ENCODE measurements at regions not wholly inside any gene's neighbourhood (a gene's known extent, or its start where the extent isn't known, plus 50 kb on each side); places are given as distances from the start of the nearest gene placed in this dataset.

GRCh38 chr3:164467007-164467406 lies 611.3 kb downstream of the SI start:
- no peaks in the 10 kb centered on the region for H3K36me3 Mint-ChIP-seq
- DNase-seq: no peak
- H3K36me3 ChIP-seq (ENCODE audit: control insufficient read depth, insufficient read depth, low read length): no peaks in the 10 kb centered on the region
- peaks cover 0 to 39% (median 4%) of the 10 kb centered on the region in 7 donors for H3K9me3 Mint-ChIP-seq
- ATAC-seq (ENCODE audit: low read depth in 2 of 2): no peak
- no peaks in the 10 kb centered on the region for H3K27me3 Mint-ChIP-seq
- no peaks in the 10 kb centered on the region for H3K27me3 ChIP-seq (ENCODE audit: control insufficient read depth, insufficient read depth, low read length)
- no peak overlapping the region for H3K27ac ChIP-seq (ENCODE audit: insufficient read depth, low read length, poor library complexity, severe bottlenecking)
- H3K27ac Mint-ChIP-seq: no peak overlapping the region
- H3K4me3 Mint-ChIP-seq: no peak overlapping the region
- H3K4me3 ChIP-seq (ENCODE audit: low read depth, low read length): no peak overlapping the region
- H3K4me1 ChIP-seq (ENCODE audit: control insufficient read depth, insufficient read depth, low read length, poor library complexity, severe bottlenecking): no peaks in the 10 kb centered on the region
- no peaks in the 10 kb centered on the region for H3K4me1 Mint-ChIP-seq
- H3K9me3 ChIP-seq (ENCODE audit: control insufficient read depth in 2 of 2, low read length in 2 of 2): no peaks in the 10 kb centered on the region

- H3K4me3 Mint-ChIP-seq: no peak overlapping the region
- no peak for ATAC-seq (ENCODE audit: low read depth in 2 of 2)
- Histone ChIP-seq H3K4me1 (ENCODE audit: control insufficient read depth, insufficient read depth, low read length, poor library complexity, severe bottlenecking) (no peaks in the 10 kb centered on the region), H3K27me3 (ENCODE audit: control insufficient read depth, insufficient read depth, low read length) (no peaks in the 10 kb centered on the region), H3K27ac (ENCODE audit: insufficient read depth, low read length, poor library complexity, severe bottlenecking) (no peak overlapping the region), H3K9me3 (ENCODE audit: control insufficient read depth in 2 of 2, low read length in 2 of 2) (peaks cover 0 to 5% of the 10 kb centered on the region in 2 experiments), H3K4me3 (ENCODE audit: low read depth, low read length) (no peak overlapping the region), H3K36me3 (ENCODE audit: control insufficient read depth, insufficient read depth, low read length) (no peaks in the 10 kb centered on the region)
- no peaks in the 10 kb centered on the region for H3K27me3 Mint-ChIP-seq
- DNase-seq: no peak
- H3K4me1 Mint-ChIP-seq: no peaks in the 10 kb centered on the region
- H3K9me3 Mint-ChIP-seq: peaks cover 1 to 40% (median 9%) of the 10 kb centered on the region in 7 donors
- no peak overlapping the region for H3K27ac Mint-ChIP-seq
- H3K36me3 Mint-ChIP-seq: no peaks in the 10 kb centered on the region
Measured at GRCh38 chr3:164465172-164465571, 613.1 kb downstream of the SI start.

DNA sequence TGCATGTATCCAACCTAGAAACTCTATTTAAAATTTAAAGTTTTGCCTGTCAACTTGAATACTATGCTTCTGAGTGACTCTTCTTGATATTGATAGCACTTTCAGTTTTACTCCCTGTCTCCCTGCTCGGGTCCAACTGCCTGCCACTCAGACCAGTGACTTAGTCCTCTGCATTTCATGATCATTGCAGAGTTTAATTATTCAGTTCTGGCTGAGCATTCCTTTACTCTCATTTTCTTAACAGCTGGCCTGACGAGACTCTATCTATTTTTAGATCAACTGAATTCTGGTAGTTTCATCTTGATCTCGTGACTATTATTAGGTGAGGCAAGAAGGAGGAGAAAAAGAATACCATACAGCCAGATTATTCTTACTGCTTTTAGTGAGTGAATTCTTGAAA lies 617.4 kb downstream of the SI start:
- no peak overlapping the region for H3K4me3 ChIP-seq (ENCODE audit: low read depth, low read length)
- ATAC-seq (ENCODE audit: low read depth in 2 of 2) (no peak), DNase-seq (no peak)
- H3K9me3 ChIP-seq (ENCODE audit: control insufficient read depth in 2 of 2, low read length in 2 of 2): peaks cover 0 to 5% of the 10 kb centered on the region in 2 experiments
- no peaks in the 10 kb centered on the region for H3K36me3 Mint-ChIP-seq
- peaks cover 3 to 28% (median 4%) of the 10 kb centered on the region in 7 donors for H3K9me3 Mint-ChIP-seq
- H3K4me3 Mint-ChIP-seq: no peak overlapping the region
- H3K36me3 ChIP-seq (ENCODE audit: control insufficient read depth, insufficient read depth, low read length): no peaks in the 10 kb centered on the region
- H3K27ac ChIP-seq (ENCODE audit: insufficient read depth, low read length, poor library complexity, severe bottlenecking): no peak overlapping the region
- no peaks in the 10 kb centered on the region for H3K27me3 ChIP-seq (ENCODE audit: control insufficient read depth, insufficient read depth, low read length)
- H3K4me1 Mint-ChIP-seq: no peaks in the 10 kb centered on the region
- no peak overlapping the region for H3K27ac Mint-ChIP-seq
- H3K27me3 Mint-ChIP-seq: no peaks in the 10 kb centered on the region
- H3K4me1 ChIP-seq (ENCODE audit: control insufficient read depth, insufficient read depth, low read length, poor library complexity, severe bottlenecking): no peaks in the 10 kb centered on the region

- H3K27ac Mint-ChIP-seq: no peak overlapping the region
- no peak for ATAC-seq (ENCODE audit: low read depth in 2 of 2)
- no peaks in the 10 kb centered on the region for H3K36me3 ChIP-seq (ENCODE audit: control insufficient read depth, insufficient read depth, low read length)
Measured at GRCh38 chr3:164459521-164460151, 618.7 kb downstream of the SI start.

GRCh38 chr3:164458986-164459385 lies 619.3 kb downstream of the SI start:
- H3K4me3 ChIP-seq (ENCODE audit: low read depth, low read length): no peak overlapping the region
- H3K27me3 ChIP-seq (ENCODE audit: control insufficient read depth, insufficient read depth, low read length): no peaks in the 10 kb centered on the region

More at GRCh38 chr3:164459521-164460151, 618.7 kb downstream of the SI start:
- Histone ChIP-seq H3K9me3 (ENCODE audit: control insufficient read depth in 2 of 2, low read length in 2 of 2) (peaks cover 0 to 5% of the 10 kb centered on the region in 2 experiments), H3K4me1 (ENCODE audit: control insufficient read depth, insufficient read depth, low read length, poor library complexity, severe bottlenecking) (no peaks in the 10 kb centered on the region), H3K27me3 (ENCODE audit: control insufficient read depth, insufficient read depth, low read length) (no peaks in the 10 kb centered on the region), H3K4me3 (ENCODE audit: low read depth, low read length) (no peak overlapping the region), H3K27ac (ENCODE audit: insufficient read depth, low read length, poor library complexity, severe bottlenecking) (no peak overlapping the region)
- H3K36me3 Mint-ChIP-seq: no peaks in the 10 kb centered on the region
- H3K4me1 Mint-ChIP-seq: no peaks in the 10 kb centered on the region
- peaks cover 0 to 30% (median 11%) of the 10 kb centered on the region in 7 donors for H3K9me3 Mint-ChIP-seq
- H3K4me3 Mint-ChIP-seq: no peak overlapping the region
- no peak for DNase-seq
- no peaks in the 10 kb centered on the region for H3K27me3 Mint-ChIP-seq

DNA sequence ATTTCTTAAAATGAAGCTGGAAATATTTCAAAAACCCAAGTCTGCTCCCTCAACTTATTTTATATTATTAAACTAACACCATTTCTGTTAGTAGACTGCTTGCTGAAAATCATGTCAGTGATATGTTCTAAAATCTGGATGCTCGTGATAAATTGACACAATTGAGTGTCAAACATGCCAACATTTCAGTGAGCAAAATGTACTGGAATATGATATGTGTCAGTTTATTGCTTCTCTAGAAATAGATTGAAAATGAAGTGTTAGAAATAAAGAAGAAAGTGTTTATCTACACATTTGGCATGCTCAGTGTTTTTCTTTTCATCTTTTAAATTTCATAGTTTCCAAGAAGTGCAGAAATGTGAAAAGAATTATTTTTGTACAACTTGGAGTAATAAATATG lies 624.6 kb downstream of the SI start:
- Mint-ChIP-seq H3K27me3 (no peaks in the 10 kb centered on the region), H3K9me3 (peaks cover 3 to 21% (median 9%) of the 10 kb centered on the region in 7 donors), H3K27ac (no peak overlapping the region), H3K4me3 (no peak overlapping the region), H3K4me1 (peaks cover 0 to 5% (median 0%) of the 10 kb centered on the region in 4 donors), H3K36me3 (no peaks in the 10 kb centered on the region)
- Histone ChIP-seq H3K9me3 (ENCODE audit: control insufficient read depth in 2 of 2, low read length in 2 of 2) (peaks cover 0 to 4% of the 10 kb centered on the region in 2 experiments), H3K36me3 (ENCODE audit: control insufficient read depth, insufficient read depth, low read length) (no peaks in the 10 kb centered on the region), H3K4me1 (ENCODE audit: control insufficient read depth, insufficient read depth, low read length, poor library complexity, severe bottlenecking) (no peaks in the 10 kb centered on the region), H3K4me3 (ENCODE audit: low read depth, low read length) (no peak overlapping the region), H3K27me3 (ENCODE audit: control insufficient read depth, insufficient read depth, low read length) (no peaks in the 10 kb centered on the region), H3K27ac (ENCODE audit: insufficient read depth, low read length, poor library complexity, severe bottlenecking) (no peak overlapping the region)
- no peak for DNase-seq
- no peak for ATAC-seq (ENCODE audit: low read depth in 2 of 2)

More at GRCh38 chr3:164458986-164459385, 619.3 kb downstream of the SI start:
- Histone ChIP-seq H3K27ac (ENCODE audit: insufficient read depth, low read length, poor library complexity, severe bottlenecking) (no peak overlapping the region), H3K9me3 (ENCODE audit: control insufficient read depth in 2 of 2, low read length in 2 of 2) (peaks cover 2 to 5% of the 10 kb centered on the region in 2 experiments), H3K36me3 (ENCODE audit: control insufficient read depth, insufficient read depth, low read length) (no peaks in the 10 kb centered on the region), H3K4me1 (ENCODE audit: control insufficient read depth, insufficient read depth, low read length, poor library complexity, severe bottlenecking) (no peaks in the 10 kb centered on the region)
- Mint-ChIP-seq H3K4me3 (no peak overlapping the region), H3K36me3 (no peaks in the 10 kb centered on the region), H3K4me1 (no peaks in the 10 kb centered on the region), H3K9me3 (peaks cover 0 to 32% (median 13%) of the 10 kb centered on the region in 7 donors), H3K27me3 (no peaks in the 10 kb centered on the region), H3K27ac (no peak overlapping the region)
- no peak for ATAC-seq (ENCODE audit: low read depth in 2 of 2)
- DNase-seq: no peak

DNA sequence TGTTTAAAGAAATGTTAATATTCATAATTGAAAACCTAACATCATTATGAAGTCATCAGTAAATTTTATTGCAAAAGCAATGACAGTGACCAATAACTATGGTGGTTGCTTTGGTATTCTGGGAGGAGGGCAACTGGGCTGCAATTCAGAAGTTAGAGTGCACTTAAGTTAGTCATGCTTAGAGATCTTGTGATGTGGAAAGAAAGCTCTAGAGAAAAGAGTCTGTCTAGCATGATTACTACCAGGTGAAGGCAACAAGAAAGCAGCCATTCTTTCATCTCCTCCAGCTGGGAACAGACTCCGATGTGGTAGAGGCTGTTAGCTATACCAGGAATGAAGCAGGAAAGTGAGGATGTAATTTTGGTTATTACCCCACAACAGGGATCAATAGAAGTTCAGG lies 625.6 kb downstream of the SI start:
- no peak overlapping the region for H3K27ac Mint-ChIP-seq
- no peaks in the 10 kb centered on the region for H3K4me1 ChIP-seq (ENCODE audit: control insufficient read depth, insufficient read depth, low read length, poor library complexity, severe bottlenecking)
- H3K36me3 ChIP-seq (ENCODE audit: control insufficient read depth, insufficient read depth, low read length): no peaks in the 10 kb centered on the region
- no peaks in the 10 kb centered on the region for H3K27me3 Mint-ChIP-seq
- H3K4me3 Mint-ChIP-seq: no peak overlapping the region
- H3K36me3 Mint-ChIP-seq: no peaks in the 10 kb centered on the region
- no peak overlapping the region for H3K4me3 ChIP-seq (ENCODE audit: low read depth, low read length)
- peaks cover 0 to 5% (median 0%) of the 10 kb centered on the region in 4 donors for H3K4me1 Mint-ChIP-seq
- H3K9me3 ChIP-seq (ENCODE audit: control insufficient read depth in 2 of 2, low read length in 2 of 2): peaks cover 0 to 4% of the 10 kb centered on the region in 2 experiments
- peaks cover 5 to 22% (median 12%) of the 10 kb centered on the region in 7 donors for H3K9me3 Mint-ChIP-seq
- H3K27me3 ChIP-seq (ENCODE audit: control insufficient read depth, insufficient read depth, low read length): no peaks in the 10 kb centered on the region
- no peak overlapping the region for H3K27ac ChIP-seq (ENCODE audit: insufficient read depth, low read length, poor library complexity, severe bottlenecking)
- no peak for DNase-seq
- ATAC-seq (ENCODE audit: low read depth in 2 of 2): no peak

Measured in CD4-positive, CD25-positive, alpha-beta regulatory T cell (primary cell).